ENCODE measurements at regions not wholly inside any gene's neighbourhood (a gene's known extent, or its start where the extent isn't known, plus 50 kb on each side); places are given as distances from the start of the nearest gene placed in this dataset.
A peak's percentile ranks its signal among the peaks of the same experiment; 100 is the strongest.

DNA sequence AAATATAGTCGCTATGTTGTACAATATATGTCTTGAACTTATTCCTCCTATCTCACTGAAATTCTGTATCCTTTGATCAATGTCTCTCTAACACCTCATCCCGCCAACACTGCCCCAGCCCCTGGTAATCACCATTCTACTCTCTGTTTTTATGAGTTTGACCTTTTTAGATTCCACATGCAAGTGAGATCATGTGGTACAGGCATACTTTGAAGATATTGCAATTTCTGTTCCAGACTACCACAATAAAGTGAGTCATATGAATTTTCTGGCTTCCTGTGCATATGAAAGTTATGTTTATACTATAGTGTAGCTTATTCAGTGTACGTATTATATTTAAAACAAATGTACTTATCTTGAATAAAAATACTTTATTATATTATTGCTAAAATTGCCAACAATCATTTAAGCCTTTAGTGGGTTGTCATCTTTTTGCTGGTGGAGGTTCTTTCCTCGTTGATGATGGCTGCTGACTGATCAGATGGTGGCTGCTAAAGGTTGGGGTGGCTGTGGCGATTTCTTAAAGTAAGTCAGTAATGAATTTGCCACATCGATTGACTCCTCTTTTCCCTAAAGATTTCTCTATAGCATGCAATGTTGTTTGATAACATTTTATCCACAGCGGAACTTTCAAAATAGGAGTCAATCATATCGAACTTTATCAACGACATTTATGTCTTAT lies 257.2 kb downstream of the NFKBIZ start:
- DNase-seq (ENCODE audit: low read depth, low spot score) = no peak

DNA sequence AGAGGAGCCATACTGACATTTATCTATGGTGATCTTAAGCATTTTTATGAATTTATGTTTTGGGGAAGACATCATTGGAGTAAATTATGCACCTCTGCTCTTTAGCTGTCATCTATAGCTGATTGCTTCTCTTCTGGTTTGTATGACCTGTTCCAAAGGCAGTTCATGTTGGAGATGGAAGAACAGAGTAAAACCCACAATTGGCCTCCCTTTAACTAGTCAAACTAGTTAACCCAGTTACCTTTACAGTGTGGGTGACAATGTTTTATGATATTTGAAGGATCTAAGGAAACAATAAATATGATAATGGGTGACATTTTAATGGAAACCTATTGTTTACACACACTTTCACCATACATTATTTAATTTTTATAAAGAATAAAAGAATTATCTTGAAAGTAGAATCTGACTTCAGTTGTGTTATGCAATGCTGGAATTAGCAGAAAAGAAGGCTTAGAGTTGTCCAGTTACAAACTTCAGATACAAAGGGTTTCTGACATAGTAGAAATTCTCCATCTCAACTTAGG lies 263.5 kb downstream of the NFKBIZ start:
- DNase-seq (ENCODE audit: low read depth, low spot score) = no peak

GRCh38 chr3:102113421-102114041 lies 264.2 kb downstream of the NFKBIZ start:
- no peak for DNase-seq (ENCODE audit: low read depth, low spot score)

DNA sequence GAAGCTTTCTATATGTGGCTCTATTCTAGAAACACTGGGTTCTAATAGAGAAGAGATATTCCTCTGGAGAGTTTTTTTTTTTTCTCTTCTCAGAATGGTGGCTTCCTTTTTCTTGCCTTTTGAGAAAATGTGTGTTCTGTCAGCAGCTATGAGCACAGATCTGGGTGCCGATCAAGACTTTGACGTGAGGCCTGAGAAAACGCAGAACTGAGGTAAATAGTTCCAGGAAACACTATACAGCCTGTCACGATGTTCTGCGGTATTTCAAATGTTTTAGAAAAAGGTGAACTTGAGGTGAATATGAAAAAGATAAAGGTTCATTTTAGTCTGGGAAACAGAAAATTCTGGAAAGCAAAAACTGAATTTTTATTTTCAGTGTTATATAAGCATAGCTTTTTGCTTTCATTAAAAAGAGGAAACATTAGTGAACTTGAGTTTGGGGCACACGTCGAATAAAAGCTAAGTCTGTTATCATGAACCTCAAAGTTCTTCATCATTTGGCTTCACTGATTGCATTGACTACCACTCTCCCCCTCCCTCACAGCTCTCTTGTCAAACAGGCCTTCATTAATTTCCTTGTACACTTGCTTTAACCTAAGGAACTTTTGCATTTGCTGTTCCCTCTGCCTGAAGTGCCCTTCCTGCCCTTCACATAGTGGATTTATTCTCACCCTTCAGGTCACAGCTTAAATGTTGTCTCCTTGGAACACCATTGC lies 265.1 kb downstream of the NFKBIZ start:
- no peak for DNase-seq (ENCODE audit: low read depth, low spot score)

- no peak for DNase-seq (ENCODE audit: low read depth, low spot score)
Observed at GRCh38 chr3:102122527-102122926, 273.2 kb downstream of the NFKBIZ start.

- DNase-seq (ENCODE audit: low read depth, low spot score) = no peak
Observed at GRCh38 chr3:102123590-102124190, 274.4 kb downstream of the NFKBIZ start.

- peak; percentile 7 for DNase-seq (ENCODE audit: low read depth, low spot score)
Observed at GRCh38 chr3:102124282-102124681, 275.0 kb downstream of the NFKBIZ start.

DNA sequence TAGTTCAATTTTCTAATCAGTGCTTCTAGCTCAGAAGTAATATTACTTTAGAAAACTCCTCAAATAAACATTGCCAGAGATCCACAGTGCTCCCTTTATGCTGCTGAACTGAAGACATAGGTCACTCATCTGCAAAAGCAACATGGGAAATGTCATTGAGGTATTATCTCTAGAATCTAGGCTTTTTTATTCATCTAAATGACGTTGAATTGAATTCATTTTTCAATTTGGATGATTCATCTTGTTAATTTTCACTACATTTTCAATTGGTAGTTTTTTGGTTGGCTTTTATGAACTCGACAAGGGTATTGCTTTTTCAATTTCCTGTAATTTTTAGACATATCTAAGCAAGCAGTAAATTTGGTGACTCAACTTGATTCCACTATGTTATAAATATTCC lies 275.4 kb downstream of the NFKBIZ start:
- no peak for DNase-seq (ENCODE audit: low read depth, low spot score)

DNA sequence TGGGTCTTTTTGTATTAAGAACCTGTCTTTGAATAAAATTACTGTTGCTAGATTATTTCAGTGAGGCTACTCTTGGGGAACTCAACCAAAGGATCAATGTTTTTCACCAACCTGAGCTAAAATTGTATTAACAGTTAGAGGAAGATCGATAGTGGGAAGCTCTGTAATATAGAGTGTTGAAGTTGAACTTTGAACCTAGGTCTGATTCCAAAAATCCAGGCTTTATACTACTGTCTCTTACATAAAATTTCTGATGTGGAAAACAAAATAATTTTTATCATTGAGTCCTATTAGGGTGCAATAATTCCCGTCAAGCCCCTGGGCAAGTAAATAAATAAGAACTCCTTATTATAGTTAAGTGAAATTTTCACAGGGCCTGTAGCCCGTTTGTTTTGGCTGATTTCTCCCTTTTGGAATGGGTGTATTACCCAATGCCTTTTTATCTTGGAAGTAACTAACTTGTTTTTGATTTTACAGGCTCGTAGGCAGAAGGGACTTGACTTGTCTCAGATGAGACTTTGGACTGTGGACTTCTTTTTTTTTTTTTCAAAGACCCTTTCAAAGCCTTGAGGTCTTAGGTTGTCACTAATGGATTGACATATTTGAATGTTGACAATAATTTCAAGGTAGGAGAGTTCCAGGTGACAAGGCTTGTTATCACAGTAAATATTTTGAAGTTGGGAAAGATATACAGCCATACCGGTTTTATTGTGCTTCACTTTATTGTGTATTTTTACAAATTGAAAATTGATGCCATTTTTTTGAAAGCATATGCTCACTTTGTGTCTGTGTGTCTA lies 276.1 kb downstream of the NFKBIZ start:
- no peak for DNase-seq (ENCODE audit: low read depth, low spot score)

- no peak for DNase-seq (ENCODE audit: low read depth, low spot score)
Observed at GRCh38 chr3:102125994-102126368, 276.7 kb downstream of the NFKBIZ start.

DNA sequence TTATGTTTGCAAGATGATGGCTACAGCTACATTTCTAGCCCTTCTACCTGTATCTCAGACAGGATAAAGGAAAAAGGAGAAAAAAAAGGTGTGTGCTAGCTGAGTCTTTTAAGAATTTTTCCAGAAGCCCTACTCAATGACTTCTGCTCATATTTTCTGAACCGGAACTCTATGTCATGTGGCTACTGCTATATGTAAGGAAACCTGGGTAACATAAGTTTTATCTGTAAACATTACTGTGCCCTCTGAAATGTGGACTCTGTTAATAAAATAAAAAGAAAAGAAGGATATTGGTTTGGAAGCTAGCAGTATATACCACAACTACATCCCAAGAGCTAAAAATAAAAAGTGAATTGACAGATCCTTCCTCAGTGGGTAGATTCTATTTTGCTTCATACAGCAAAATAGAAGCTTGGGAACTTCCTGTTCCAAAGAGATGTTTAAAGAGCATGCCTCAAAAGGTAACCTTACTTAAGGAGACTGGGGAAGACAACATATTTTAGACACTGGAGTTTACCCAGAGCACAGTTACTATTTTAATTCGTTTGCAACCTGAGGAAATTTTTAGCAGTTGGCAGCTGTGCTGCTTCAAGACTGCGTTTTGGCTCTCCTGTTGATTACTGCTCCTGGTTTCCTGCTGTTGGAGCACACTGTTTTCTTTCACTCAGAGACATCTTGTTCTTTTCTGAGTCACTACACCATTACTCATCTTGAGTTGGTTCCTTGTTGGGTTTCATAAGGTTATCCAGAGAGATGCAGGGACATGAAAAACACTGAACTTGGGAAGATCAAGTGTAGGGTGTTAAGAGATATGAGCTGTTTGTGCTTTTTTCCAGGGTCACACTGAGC lies 280.7 kb downstream of the NFKBIZ start:
- peak; percentile 42 for DNase-seq (ENCODE audit: low read depth, low spot score)

DNA sequence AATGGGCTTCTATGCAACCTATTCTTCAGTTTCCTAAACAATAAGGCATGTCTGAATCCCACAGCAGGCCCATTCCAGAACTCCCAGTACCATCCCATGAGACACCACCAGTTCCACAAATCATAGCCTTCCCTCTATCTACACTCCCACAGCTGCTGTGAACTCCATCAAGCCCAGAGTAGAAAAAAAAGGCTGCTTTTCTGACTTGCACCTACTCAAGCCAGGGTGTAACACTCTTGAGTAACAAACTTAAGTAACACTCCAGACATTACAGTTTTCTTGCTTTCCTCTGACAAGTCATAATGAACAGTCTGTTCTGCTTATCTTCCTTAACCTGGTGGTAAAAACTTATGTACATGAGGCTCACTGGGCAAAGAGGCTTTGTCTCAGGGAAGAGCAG lies 283.1 kb downstream of the NFKBIZ start:
- no peak for DNase-seq (ENCODE audit: low read depth, low spot score)

GRCh38 chr3:102133376-102133775 lies 284.1 kb downstream of the NFKBIZ start:
- no peak for DNase-seq (ENCODE audit: low read depth, low spot score)

DNA sequence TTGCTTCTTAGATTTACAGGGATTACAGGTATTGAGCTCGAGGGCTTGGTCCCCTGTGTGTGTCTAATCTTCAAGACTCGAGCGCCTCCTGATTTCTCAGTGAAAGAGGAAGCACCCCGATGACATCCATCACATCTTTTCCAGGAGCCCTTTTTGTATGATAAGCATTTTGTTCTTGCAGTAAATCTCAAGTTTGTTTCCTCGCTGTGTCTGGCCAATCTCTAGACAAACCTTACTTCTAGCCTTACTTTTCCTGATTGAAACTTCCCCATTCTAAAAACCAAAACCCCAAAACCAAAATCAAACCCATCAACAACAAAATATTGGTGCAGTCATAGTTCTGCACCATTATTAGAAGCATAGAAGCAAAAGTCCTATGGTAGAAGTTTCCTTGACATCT lies 286.0 kb downstream of the NFKBIZ start:
- DNase-seq (ENCODE audit: low read depth, low spot score) = no peak

DNA sequence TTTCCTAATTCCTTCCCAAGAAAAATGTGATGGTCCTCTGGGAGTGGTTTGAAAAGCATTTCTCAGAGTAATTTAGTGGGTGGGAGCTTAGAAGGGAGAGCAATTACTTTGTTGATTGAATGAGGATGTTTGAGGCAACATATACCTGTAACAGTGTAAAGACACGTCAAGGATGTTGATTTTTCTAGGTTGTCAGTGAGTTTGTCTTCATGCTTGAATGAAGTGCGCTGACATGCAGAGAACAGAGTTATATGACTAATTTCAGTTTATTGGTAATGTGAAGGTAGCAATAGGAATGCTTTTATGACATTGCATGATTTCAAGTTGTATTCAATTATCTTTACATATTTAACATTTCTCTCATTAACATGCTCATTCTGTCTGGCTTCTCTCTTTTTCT lies 286.9 kb downstream of the NFKBIZ start:
- no peak for DNase-seq (ENCODE audit: low read depth, low spot score)

- DNase-seq (ENCODE audit: low read depth, low spot score) = no peak
Observed at GRCh38 chr3:102140116-102140515, 290.8 kb downstream of the NFKBIZ start.

DNA sequence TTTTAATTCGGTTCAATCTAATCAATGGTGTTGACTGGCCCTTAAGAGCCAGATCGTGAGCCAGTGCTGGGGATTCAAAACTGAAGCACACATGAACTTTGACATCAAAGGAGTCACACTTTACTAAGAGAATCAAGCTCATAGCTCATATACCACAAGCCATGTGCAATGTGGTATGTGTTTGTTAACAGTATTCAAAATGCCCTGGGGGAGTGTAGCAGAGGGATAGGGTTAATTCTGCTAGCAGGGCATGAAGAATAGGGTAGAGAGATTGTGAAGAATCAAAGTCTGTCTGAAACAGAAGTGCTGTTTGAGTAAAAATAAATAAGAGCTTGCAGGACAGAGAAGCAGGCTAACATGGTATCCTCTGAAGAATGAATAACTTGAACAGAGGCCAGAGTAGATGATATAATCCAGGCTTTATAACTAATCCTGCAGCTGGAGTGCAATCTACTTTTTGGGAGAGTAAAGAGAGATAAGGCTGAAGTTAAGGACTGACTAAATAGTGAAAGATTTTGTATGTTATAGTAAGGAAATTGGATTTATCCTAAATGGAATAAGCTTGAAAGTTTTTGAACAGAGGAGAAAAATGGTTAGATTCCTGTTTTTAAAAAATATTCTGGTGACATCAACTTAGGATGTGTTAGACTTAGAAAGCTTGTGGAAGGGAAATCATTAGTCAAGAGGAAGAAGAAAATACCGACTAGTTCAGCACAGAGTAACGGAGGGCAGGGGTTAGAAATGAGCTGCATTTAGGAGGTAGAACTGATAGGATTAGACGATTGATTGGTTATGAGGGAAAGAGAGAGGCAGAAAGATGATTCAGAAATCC lies 292.0 kb downstream of the NFKBIZ start:
- no peak for DNase-seq (ENCODE audit: low read depth, low spot score)

DNA sequence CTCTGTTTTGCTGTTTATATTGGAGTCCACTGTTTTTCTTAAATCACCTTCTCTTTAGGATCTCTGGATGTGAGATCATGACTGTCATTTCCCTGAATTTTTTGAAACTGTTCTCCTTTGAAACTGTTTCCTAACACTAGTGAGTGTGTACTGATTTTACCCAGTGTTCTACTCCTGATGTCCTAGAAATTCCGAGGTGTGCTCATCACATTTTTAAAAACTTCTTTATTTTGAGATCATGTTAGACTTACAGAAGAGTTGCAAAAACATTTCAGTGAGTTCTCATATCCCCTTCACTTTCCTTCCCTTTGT lies 292.6 kb downstream of the NFKBIZ start:
- no peak for DNase-seq (ENCODE audit: low read depth, low spot score)

GRCh38 chr3:102142379-102143060 lies 292.3 kb upstream of the ZPLD1 start:
- DNase-seq (ENCODE audit: low read depth, low spot score) = no peak
